Thoracic aorta (tissue), 2 donors: ENCODE measurements at regions not wholly inside any gene's neighbourhood (a gene's known extent, or its start where the extent isn't known, plus 50 kb on each side); places are given as distances from the start of the nearest gene placed in this dataset.

ENCODE experiments used
- ATAC-seq: fragments of 150-250 bp; one replicate; pipeline ENCODE4 v1.8.0; 2017; ENCODE audit warnings: low read depth; ENCODE audit not compliant: insufficient number of reproducible peaks, low FRiP score
- DNase-seq: peaks from one replicate; pipeline ENCODE4 v3.0.0-alpha.2; 2020; ENCODE audit warnings: low spot score
- H3K27ac ChIP-seq, 2 donors: fragments of 200-600 bp; sonication (generic); 1 replicate in 1 of 2; 2 replicates in 1 of 2; pipeline ENCODE4 v1.5.1; 2016; ENCODE audit warnings: mild to moderate bottlenecking in 2 of 2, moderate library complexity in 2 of 2
- H3K27me3 ChIP-seq: fragments of 200-600 bp; sonication (generic); replicated peaks from 2 replicates; pipeline ENCODE4 v1.6.0; 2016; ENCODE audit warnings: mild to moderate bottlenecking; ENCODE audit not compliant: insufficient read depth
- H3K36me3 ChIP-seq: fragments of 200-600 bp; sonication (generic); one replicate; pipeline ENCODE4 v1.5.1; 2016
- H3K4me1 ChIP-seq, 2 donors: fragments of 200-600 bp; sonication (generic); 1 replicate in 1 of 2; 2 replicates in 1 of 2; pipeline versions ENCODE4 v1.5.1 to v1.6.0; 2016; ENCODE audit warnings: low read depth in 2 of 2, mild to moderate bottlenecking in 1 of 2; ENCODE audit not compliant: control insufficient read depth in 1 of 2
- H3K4me3 ChIP-seq: fragments of 200-600 bp; sonication (generic); 2 replicates; pipeline ENCODE4 v1.5.1; 2016; ENCODE audit warnings: mild to moderate bottlenecking
- H3K9me3 ChIP-seq: fragments of 200-600 bp; sonication (generic); 2 replicates; pipeline ENCODE4 v1.5.1; 2016
- TF ChIP-seq, protein P1 (sequence below): fragments of 200-600 bp; sonication (generic); IDR thresholded peaks from one replicate; pipeline ENCODE4 v1.5.1; 2019; ENCODE audit warnings: antibody characterized with exemption

DNA sequence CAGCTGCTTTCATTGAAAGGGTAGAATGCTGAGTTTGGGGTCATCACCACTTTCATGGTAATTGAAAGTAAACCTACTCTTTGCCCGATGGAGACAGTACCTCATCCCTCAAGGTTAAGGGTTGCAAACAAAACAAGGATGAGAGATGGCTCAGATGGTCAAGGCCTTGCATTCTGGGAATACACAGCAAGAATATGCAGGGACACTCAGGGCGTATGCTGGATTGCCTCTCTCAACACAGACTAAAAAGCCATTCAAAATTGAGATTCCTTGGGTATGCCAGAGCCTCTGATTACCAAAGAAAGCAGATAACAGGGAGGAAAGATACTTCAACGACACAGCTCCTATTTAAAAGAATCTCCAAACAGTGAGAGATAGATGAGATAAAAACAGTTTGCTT, 310.4 kb downstream of the ARAP2 start:
- TF ChIP-seq, protein P1, sequence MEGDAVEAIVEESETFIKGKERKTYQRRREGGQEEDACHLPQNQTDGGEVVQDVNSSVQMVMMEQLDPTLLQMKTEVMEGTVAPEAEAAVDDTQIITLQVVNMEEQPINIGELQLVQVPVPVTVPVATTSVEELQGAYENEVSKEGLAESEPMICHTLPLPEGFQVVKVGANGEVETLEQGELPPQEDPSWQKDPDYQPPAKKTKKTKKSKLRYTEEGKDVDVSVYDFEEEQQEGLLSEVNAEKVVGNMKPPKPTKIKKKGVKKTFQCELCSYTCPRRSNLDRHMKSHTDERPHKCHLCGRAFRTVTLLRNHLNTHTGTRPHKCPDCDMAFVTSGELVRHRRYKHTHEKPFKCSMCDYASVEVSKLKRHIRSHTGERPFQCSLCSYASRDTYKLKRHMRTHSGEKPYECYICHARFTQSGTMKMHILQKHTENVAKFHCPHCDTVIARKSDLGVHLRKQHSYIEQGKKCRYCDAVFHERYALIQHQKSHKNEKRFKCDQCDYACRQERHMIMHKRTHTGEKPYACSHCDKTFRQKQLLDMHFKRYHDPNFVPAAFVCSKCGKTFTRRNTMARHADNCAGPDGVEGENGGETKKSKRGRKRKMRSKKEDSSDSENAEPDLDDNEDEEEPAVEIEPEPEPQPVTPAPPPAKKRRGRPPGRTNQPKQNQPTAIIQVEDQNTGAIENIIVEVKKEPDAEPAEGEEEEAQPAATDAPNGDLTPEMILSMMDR, result no peak
- no peaks in the 10 kb centered on the region for H3K27me3 ChIP-seq

DNA sequence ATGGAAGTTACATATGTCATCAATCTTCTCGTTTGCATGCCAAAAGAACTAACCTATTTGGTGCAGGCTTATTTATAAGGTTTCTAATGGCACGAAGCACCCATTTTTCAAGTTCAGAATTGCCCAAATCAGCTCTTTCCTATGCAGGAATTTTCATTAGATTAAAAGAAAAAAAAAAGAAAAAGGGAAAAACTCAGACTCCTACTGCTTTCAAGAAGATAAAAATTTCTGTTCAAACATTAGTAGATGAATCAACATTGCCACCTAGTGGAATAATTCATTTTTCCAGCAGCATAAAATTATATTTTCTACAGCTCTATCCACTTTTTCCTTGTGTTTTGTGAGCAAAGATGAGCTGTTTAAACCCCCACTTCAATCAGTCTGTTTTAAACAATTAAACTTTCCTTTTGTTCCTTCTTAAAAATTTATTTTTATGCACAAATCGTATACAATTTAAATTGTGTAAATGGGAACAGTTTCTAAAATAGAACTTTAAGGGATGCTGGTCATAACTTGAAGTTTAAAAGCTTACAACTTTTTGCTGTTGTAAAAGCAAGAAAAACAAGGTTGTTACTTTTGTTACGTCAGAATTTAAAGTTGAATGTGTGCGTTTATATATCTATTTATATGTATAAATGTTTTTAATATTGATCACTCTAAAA, 309.9 kb downstream of the ARAP2 start:
- H3K36me3 ChIP-seq, result no peaks in the 10 kb centered on the region
- H3K27ac ChIP-seq, result no peak overlapping the region
- ATAC-seq (no peak), DNase-seq (no peak)
- H3K4me1 ChIP-seq, result no peaks in the 10 kb centered on the region
- H3K9me3 ChIP-seq, result no peaks in the 10 kb centered on the region
- no peaks in the 10 kb centered on the region for H3K27me3 ChIP-seq
- H3K4me3 ChIP-seq, result no peak overlapping the region
- TF ChIP-seq, protein P1, result peak; percentile 36

More for the DNA sequence above, 310.4 kb downstream of the ARAP2 start:
- no peak for ATAC-seq
- Histone ChIP-seq H3K36me3 (no peaks in the 10 kb centered on the region), H3K9me3 (no peaks in the 10 kb centered on the region), H3K4me3 (no peak overlapping the region), H3K27ac (no peak overlapping the region), H3K4me1 (no peaks in the 10 kb centered on the region)
- DNase-seq, result no peak

DNA sequence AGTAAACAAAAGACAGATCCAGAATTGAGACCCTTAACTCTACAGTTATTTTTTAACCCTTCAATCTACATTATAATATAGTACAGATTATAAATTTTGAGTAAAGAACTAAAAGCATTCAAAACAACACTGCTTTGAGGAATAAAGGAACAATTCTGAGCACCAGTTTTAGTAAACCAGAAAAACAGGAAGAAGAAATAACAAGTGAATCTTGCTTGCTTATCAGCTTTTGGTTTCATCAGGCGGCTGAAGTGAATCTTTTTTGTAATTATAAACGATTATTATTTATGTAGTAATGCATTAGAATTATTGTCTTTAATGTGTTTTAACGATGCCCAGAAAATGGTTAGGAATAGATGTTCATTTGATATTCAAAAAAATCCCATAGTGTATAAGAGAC, 305.4 kb downstream of the ARAP2 start:
- H3K36me3 ChIP-seq, result no peaks in the 10 kb centered on the region
- no peak overlapping the region for H3K27ac ChIP-seq
- DNase-seq (no peak), ATAC-seq (no peak)
- TF ChIP-seq, protein P1, result no peak
- no peaks in the 10 kb centered on the region for H3K9me3 ChIP-seq
- H3K4me1 ChIP-seq, result no peaks in the 10 kb centered on the region
- no peaks in the 10 kb centered on the region for H3K27me3 ChIP-seq
- no peak overlapping the region for H3K4me3 ChIP-seq

DNA sequence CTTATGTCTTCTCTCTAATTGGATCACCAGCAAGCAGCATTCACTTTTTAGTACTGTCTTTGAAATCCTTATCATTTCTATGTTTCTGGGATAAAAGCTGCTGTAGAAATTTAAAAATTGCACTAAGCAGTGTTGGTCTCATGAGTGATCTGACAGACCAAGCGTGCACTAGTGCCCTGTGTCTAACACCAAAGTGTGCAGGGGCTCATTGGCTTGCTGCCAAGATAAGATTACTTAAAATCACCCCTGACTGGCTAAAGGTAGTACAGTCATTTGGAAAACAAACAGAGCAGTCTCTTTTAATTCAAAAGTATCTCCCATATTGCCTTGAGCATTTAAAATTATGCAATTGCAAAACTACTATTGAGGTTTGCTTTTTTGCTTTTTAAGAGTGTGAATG, 304.6 kb downstream of the ARAP2 start:
- ATAC-seq (no peak), DNase-seq (no peak)
- Histone ChIP-seq H3K27ac (no peak overlapping the region), H3K4me3 (no peak overlapping the region), H3K4me1 (no peaks in the 10 kb centered on the region), H3K9me3 (no peaks in the 10 kb centered on the region), H3K27me3 (no peaks in the 10 kb centered on the region), H3K36me3 (no peaks in the 10 kb centered on the region)
- TF ChIP-seq, protein P1, result no peak

DNA sequence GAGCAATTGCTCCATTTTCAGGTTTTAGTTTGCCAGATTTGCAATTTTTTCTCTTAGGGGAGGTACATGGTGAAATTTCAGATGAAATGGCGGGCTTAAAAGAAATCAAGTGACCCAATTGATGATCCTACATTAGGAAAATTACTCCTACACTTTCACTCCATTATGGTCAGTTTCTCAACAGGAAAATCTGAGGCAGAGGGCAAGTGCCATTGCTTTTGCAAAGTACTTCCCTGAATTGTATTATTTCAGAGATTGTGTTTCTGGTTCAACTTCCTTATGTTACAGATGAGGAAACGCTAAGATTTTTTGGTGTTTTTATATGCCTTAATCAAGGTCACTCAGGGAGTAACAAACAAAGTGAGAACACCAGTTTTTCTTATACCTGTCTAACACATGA, 302.2 kb downstream of the ARAP2 start:
- H3K4me1 ChIP-seq, result no peaks in the 10 kb centered on the region
- H3K36me3 ChIP-seq, result no peaks in the 10 kb centered on the region
- TF ChIP-seq, protein P1, result no peak
- no peaks in the 10 kb centered on the region for H3K9me3 ChIP-seq
- no peak for ATAC-seq
- H3K4me3 ChIP-seq, result no peak overlapping the region
- H3K27me3 ChIP-seq, result no peaks in the 10 kb centered on the region
- H3K27ac ChIP-seq, result no peak overlapping the region
- no peak for DNase-seq
